Iris pigment epithelial cell (primary cell): ENCODE measurements at regions not wholly inside any gene's neighbourhood (a gene's known extent, or its start where the extent isn't known, plus 50 kb on each side); places are given as distances from the start of the nearest gene placed in this dataset.
"Not testable (repeated sequence)": the region's sequence is repeated elsewhere in the genome, so short reads cannot be mapped to it uniquely, and the experiment has no call there.

ENCODE experiments used
- DNase-seq: peaks from one replicate; pipeline ENCODE4 v3.0.0-alpha.2; 2011; ENCODE audit warnings: low read depth

- DNase-seq: no peak
Measured at GRCh38 chr11:37141707-37142106, 543.7 kb upstream of the RAG2 start.

GRCh38 chr11:37135606-37136005, 537.6 kb upstream of the RAG2 start:
- not testable (repeated sequence) for DNase-seq

GRCh38 chr11:37134637-37135036, 536.6 kb upstream of the RAG2 start:
- DNase-seq: no peak

- no peak for DNase-seq
Measured at GRCh38 chr11:37124384-37124783, 526.3 kb upstream of the RAG2 start.

GRCh38 chr11:37115963-37116362, 517.9 kb upstream of the RAG2 start:
- DNase-seq: no peak

- DNase-seq: no peak
Measured at GRCh38 chr11:37110385-37110784, 512.3 kb upstream of the RAG2 start.

GRCh38 chr11:37109286-37109585, 511.2 kb upstream of the RAG2 start:
- DNase-seq: no peak

GRCh38 chr11:37108436-37109285, 510.6 kb upstream of the RAG2 start:
- DNase-seq: no peak

GRCh38 chr11:37107831-37108230, 509.8 kb upstream of the RAG2 start:
- no peak for DNase-seq

- DNase-seq: no peak
Measured at GRCh38 chr11:37107415-37107814, 509.4 kb upstream of the RAG2 start.

- no peak for DNase-seq
Measured at GRCh38 chr11:37105427-37105826, 507.4 kb upstream of the RAG2 start.

GRCh38 chr11:37104380-37104779, 506.3 kb upstream of the RAG2 start:
- no peak for DNase-seq

- no peak for DNase-seq
Measured at GRCh38 chr11:37100008-37100407, 502.0 kb upstream of the RAG2 start.

GRCh38 chr11:37092487-37092886, 494.5 kb upstream of the RAG2 start:
- no peak for DNase-seq

GRCh38 chr11:37089439-37089838, 491.4 kb upstream of the RAG2 start:
- DNase-seq: no peak

GRCh38 chr11:37088573-37088910, 490.5 kb upstream of the RAG2 start:
- DNase-seq: no peak

- no peak for DNase-seq
Measured at GRCh38 chr11:37087650-37088572, 489.9 kb upstream of the RAG2 start.

- DNase-seq: no peak
Measured at GRCh38 chr11:37078521-37078920, 480.5 kb upstream of the RAG2 start.

- no peak for DNase-seq
Measured at GRCh38 chr11:37076866-37077265, 478.8 kb upstream of the RAG2 start.

GRCh38 chr11:37072538-37073055, 474.6 kb upstream of the RAG2 start:
- DNase-seq: no peak

- no peak for DNase-seq
Measured at GRCh38 chr11:37050311-37050710, 452.3 kb upstream of the RAG2 start.

- DNase-seq: no peak
Measured at GRCh38 chr11:37040921-37041320, 442.9 kb upstream of the RAG2 start.

- no peak for DNase-seq
Measured at GRCh38 chr11:37038911-37039310, 440.9 kb upstream of the RAG2 start.
